WI38 (cell line): ENCODE measurements at regions not wholly inside any gene's neighbourhood (a gene's known extent, or its start where the extent isn't known, plus 50 kb on each side); places are given as distances from the start of the nearest gene placed in this dataset.

ENCODE experiments used
- H3K4me3 ChIP-seq: 2 replicates; pipeline ENCODE4 v1.5.1; 2011; ENCODE audit warnings: low read depth, mild to moderate bottlenecking, control low read depth, low read length
- TF ChIP-seq, protein P1 (sequence below): IDR thresholded peaks from 2 replicates; pipeline ENCODE4 v1.5.1; 2012; ENCODE audit warnings: low read depth, mild to moderate bottlenecking, control low read depth, low read length

DNA sequence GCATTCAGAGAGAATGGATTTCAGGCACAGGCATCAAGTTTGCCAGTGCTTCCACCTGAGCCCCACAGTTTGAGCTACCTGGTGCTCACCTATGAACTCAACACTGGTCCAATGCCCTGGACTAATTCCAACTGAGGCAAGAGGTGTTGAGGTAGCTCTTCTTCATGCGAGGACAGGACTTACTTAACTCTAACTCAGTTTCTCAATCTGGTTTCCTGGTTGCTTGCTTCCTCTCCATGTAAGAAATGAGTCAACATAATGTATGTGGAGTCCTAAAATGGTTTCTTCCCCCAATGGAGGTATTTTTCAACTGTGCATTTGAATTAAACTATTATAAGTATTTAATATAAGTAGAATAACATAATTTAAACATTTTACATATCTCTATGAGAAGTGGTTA, 523.6 kb upstream of the DAB2 start:
- no peak overlapping the region for H3K4me3 ChIP-seq
- TF ChIP-seq, protein P1, sequence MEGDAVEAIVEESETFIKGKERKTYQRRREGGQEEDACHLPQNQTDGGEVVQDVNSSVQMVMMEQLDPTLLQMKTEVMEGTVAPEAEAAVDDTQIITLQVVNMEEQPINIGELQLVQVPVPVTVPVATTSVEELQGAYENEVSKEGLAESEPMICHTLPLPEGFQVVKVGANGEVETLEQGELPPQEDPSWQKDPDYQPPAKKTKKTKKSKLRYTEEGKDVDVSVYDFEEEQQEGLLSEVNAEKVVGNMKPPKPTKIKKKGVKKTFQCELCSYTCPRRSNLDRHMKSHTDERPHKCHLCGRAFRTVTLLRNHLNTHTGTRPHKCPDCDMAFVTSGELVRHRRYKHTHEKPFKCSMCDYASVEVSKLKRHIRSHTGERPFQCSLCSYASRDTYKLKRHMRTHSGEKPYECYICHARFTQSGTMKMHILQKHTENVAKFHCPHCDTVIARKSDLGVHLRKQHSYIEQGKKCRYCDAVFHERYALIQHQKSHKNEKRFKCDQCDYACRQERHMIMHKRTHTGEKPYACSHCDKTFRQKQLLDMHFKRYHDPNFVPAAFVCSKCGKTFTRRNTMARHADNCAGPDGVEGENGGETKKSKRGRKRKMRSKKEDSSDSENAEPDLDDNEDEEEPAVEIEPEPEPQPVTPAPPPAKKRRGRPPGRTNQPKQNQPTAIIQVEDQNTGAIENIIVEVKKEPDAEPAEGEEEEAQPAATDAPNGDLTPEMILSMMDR = no peak

DNA sequence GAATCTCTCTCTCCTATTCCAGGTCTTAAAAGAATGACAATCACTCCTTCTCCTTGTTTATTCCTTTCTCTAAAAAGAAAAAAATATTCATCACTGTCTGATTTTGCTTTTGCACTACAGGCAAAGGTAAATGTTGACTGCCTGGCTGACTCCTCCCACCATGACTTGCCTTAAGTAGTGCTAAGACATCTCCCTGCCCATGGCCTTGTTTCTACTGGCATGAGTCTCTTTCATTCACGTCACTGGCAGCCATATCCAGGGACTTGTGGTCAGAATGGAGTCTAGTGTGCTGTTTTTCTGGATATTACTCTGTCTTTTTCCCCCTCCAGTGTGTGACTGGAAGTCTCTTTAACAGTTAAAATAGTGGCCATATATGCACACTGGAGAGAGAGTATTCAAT, 522.9 kb upstream of the DAB2 start:
- TF ChIP-seq, protein P1 = no peak
- no peak overlapping the region for H3K4me3 ChIP-seq

DNA sequence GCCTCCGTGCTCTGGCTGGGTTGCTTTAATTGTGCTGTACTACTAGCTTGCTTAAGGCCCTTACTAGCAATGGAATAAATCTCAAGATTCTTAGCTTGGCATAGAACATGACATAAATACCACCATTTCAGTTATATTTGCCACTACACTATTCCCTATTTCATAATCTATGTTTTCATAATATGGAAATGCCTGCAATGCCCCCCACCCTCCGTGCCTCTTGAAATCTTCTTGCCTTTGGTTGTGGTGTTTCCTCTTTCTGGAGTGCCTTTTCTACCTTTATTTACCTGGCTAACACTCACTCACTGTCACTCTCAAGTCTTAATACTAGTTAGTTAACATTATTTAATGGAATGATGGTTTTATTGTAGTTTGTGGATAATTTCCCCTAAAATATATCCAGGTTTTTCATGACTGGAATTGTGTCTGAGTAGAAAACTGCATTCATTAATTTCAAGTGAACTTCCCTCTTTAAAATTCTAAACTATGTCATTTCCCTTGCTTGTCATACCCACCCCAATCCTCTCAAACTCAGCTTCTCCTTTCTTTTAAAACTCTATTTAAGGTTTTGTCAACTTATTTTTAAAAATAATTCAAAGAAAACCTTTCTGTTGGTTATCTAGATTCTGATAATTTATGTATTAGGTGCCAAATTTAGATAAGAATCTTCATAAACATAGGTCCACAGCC, 521.7 kb upstream of the DAB2 start:
- TF ChIP-seq, protein P1 = no peak
- no peak overlapping the region for H3K4me3 ChIP-seq

DNA sequence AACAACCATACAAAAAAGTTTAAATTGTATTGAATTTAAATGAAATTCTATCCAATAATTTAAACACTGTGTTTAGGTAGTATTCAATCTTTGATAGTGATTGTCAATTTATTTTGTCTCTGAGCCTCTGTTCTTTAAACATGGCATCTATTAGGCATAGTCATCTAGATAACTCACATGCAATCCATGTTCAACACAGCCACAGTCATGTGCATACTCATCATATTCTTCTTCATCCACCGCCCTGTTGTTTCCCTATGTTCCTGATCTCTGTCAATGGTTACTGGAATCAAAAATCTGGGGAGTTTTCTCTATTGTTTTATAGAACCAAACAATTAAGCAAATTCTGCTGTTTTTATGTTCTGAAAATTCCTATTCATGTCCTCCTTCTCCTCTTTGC, 521.1 kb upstream of the DAB2 start:
- TF ChIP-seq, protein P1 = no peak
- H3K4me3 ChIP-seq = no peak overlapping the region

DNA sequence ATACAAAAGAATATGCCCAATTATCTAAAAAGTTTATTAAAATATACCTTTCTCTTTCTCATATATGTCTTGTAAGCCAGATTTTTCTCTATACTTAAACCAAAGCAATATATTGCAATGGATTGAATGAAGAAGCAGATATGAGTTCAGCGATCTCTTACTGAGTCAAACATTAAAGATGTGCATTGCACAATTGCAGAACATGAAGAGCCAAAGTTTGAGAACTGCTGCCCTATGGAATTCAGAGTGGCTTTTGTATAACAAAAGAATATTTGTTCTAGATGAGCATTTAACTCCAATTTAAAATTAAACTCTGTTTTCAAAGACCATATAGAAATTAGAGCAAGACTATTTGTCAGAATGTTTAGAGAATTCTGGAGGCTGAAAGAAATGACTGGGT, 519.0 kb upstream of the DAB2 start:
- no peak overlapping the region for H3K4me3 ChIP-seq
- TF ChIP-seq, protein P1 = no peak

DNA sequence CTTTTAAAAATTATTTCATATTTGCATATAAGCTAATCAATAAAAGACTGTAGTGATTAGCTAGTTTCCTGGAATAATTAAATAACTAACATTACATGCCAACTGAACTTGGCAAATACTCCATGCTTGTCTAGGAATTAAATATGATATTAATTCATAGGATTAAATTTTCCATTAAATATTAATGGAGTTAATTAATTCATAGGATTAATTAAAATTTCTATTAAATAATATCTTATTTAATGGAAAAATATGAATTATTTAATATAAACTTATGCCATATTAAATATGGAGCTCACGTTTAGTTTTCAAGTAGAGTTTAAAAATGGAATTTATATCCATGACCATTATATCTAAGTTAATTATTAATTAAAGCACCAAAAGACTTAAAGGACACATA, 517.8 kb upstream of the DAB2 start:
- TF ChIP-seq, protein P1 = no peak
- H3K4me3 ChIP-seq = no peak overlapping the region

DNA sequence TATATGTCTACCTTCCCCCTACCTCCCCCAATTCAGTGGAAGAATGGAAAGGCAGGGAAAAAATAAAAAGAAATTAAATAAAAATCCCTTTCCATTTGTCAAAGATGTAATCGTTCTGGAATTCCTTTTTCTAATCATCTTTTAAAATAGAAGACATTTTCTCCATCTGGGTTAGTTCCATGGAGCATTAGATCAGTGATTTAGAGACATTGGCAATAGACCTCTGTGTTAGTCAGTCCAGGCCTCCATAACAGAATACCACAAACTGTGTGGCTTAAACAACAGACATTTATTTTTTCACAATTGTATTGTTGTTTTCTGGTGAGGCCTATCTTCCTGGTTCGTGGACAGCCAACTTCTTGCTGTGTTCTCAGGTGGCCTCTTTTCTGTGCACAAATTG, 516.6 kb upstream of the DAB2 start:
- H3K4me3 ChIP-seq = no peak overlapping the region
- TF ChIP-seq, protein P1 = no peak
